ENCODE measurements at regions not wholly inside any gene's neighbourhood (a gene's known extent, or its start where the extent isn't known, plus 50 kb on each side); places are given as distances from the start of the nearest gene placed in this dataset.

- peak; percentile 20 for DNase-seq
These were observed 51.7 kb downstream of the SCN11A start for GRCh38 chr3:39000008-39000450.

- DNase-seq, result no peak
These were observed 53.7 kb downstream of the SCN11A start for GRCh38 chr3:38998086-38998485.

- no peak for DNase-seq
These were observed 55.6 kb downstream of the SCN11A start for GRCh38 chr3:38996193-38996592.

- DNase-seq, result no peak
These were observed 57.5 kb downstream of the SCN11A start for GRCh38 chr3:38994251-38994650.

GRCh38 chr3:38992117-38992760, 59.5 kb downstream of the SCN11A start:
- no peak for DNase-seq

- no peak for DNase-seq
These were observed 61.1 kb downstream of the SCN11A start for GRCh38 chr3:38990621-38991020.

GRCh38 chr3:38989917-38990510, 61.7 kb downstream of the SCN11A start:
- no peak for DNase-seq

GRCh38 chr3:38988955-38989354, 62.8 kb downstream of the SCN11A start:
- no peak for DNase-seq

- DNase-seq, result no peak
These were observed 64.3 kb downstream of the SCN11A start for GRCh38 chr3:38987456-38987855.

GRCh38 chr3:38986901-38987300, 64.8 kb downstream of the SCN11A start:
- no peak for DNase-seq

- DNase-seq, result no peak
These were observed 65.8 kb downstream of the SCN11A start for GRCh38 chr3:38985981-38986380.

GRCh38 chr3:38985581-38985980, 66.2 kb downstream of the SCN11A start:
- no peak for DNase-seq

- DNase-seq, result no peak
These were observed 67.0 kb downstream of the SCN11A start for GRCh38 chr3:38984731-38985130.

GRCh38 chr3:38984110-38984509, 67.6 kb downstream of the SCN11A start:
- no peak for DNase-seq

- DNase-seq, result no peak
These were observed 70.8 kb downstream of the SCN11A start for GRCh38 chr3:38980938-38981337.

GRCh38 chr3:38978729-38979128, 73.0 kb downstream of the SCN11A start:
- DNase-seq, result no peak

GRCh38 chr3:38970851-38971638, 80.7 kb downstream of the SCN11A start:
- DNase-seq, result no peak

GRCh38 chr3:38969317-38970235, 82.2 kb downstream of the SCN11A start:
- DNase-seq, result no peak

GRCh38 chr3:38968891-38969290, 82.9 kb downstream of the SCN11A start:
- no peak for DNase-seq

- DNase-seq, result no peak
These were observed 83.3 kb downstream of the SCN11A start for GRCh38 chr3:38968403-38968802.

- no peak for DNase-seq
These were observed 84.1 kb downstream of the SCN11A start for GRCh38 chr3:38967693-38967989.

- no peak for DNase-seq
These were observed 84.7 kb downstream of the SCN11A start for GRCh38 chr3:38966811-38967692.

All from DMS79 (cell line).